Right atrium auricular region (tissue), 2 donors: ENCODE measurements at regions not wholly inside any gene's neighbourhood (a gene's known extent, or its start where the extent isn't known, plus 50 kb on each side); places are given as distances from the start of the nearest gene placed in this dataset.

ENCODE experiments used
- DNase-seq: peaks from one replicate; pipeline ENCODE4 v3.0.0-alpha.2; 2019; ENCODE audit warnings: low spot score
- H3K27ac ChIP-seq, 2 donors: fragments of 200-600 bp; sonication (generic); 1 replicate in 1 of 2; 2 replicates in 1 of 2; pipeline ENCODE4 v1.5.1; 2016 to 2019
- H3K27me3 ChIP-seq, 2 donors: fragments of 200-600 bp; sonication (generic); one replicate each; pipeline versions ENCODE4 v1.5.1 to v1.6.0; 2017 to 2019
- H3K36me3 ChIP-seq: fragments of 200-600 bp; sonication (generic); one replicate; pipeline ENCODE4 v1.5.1; 2016
- H3K4me1 ChIP-seq, 2 donors: fragments of 200-600 bp; sonication (generic); one replicate each; pipeline versions ENCODE4 v1.5.1 to v1.6.0; 2017 to 2019
- H3K4me3 ChIP-seq, 2 donors: fragments of 200-600 bp; sonication (generic); 1 replicate in 1 of 2; 2 replicates in 1 of 2; pipeline ENCODE4 v1.5.1; 2017 to 2019; ENCODE audit warnings: mild to moderate bottlenecking in 1 of 2, moderate library complexity in 1 of 2
- H3K9me3 ChIP-seq, 2 donors: fragments of 200-600 bp; sonication (generic); one replicate each; pipeline ENCODE4 v1.5.1; 2019
- TF ChIP-seq, protein P1 (sequence below), 2 donors: fragments of 200-600 bp; sonication (generic); IDR thresholded peaks; one replicate each; pipeline ENCODE4 v1.5.1; 2019; ENCODE audit warnings: antibody characterized with exemption in 2 of 2

DNA sequence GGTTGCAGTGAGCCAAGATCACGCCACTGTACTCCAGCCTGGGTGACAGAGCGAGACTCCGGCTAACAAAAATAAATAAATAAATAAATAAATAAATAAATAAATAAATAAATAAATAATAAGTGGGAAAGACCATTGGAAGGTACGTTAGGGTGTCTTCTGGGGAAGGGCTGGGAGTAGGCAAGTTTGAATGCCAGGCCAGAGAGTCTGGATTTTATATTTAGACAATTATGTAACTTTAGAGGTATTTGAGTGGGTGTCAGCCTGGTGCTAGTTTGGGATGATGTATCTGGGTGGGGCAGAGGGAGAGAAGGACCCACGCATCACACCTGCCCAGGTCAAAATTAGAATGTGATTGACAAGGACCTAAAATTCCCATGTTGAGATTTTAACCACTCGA lies 73.1 kb upstream of the PRNP start:
- H3K27ac ChIP-seq: peak overlapping the region; percentile 68 to 73

DNA sequence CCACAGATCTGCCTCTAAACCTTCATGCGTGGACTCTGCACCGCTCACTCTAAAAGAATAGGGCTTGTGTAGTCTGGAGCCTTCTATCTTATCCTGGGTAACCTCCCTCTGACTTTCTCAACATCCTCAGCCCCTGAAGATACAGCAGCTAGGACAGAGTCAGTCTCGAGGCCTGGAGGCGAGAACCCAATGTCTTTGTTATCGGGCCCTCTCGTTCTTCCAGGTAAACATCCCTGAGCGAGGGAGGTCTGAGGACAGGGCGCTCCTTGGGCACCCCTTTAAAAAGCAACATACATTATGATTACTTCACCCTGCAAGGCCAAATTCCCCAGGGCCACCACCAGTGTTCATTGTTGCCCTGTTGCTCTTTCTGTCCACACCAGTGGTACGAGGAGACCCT lies 75.4 kb upstream of the PRNP start:
- no peak for DNase-seq
- Histone ChIP-seq H3K9me3 (no peaks in the 10 kb centered on the region), H3K27me3 (no peaks in the 10 kb centered on the region), H3K4me3 (no peak overlapping the region), H3K36me3 (no peaks in the 10 kb centered on the region), H3K4me1 (peaks cover 0 to 11% of the 10 kb centered on the region in 2 donors), H3K27ac (no peak overlapping the region)
- TF ChIP-seq, protein P1, sequence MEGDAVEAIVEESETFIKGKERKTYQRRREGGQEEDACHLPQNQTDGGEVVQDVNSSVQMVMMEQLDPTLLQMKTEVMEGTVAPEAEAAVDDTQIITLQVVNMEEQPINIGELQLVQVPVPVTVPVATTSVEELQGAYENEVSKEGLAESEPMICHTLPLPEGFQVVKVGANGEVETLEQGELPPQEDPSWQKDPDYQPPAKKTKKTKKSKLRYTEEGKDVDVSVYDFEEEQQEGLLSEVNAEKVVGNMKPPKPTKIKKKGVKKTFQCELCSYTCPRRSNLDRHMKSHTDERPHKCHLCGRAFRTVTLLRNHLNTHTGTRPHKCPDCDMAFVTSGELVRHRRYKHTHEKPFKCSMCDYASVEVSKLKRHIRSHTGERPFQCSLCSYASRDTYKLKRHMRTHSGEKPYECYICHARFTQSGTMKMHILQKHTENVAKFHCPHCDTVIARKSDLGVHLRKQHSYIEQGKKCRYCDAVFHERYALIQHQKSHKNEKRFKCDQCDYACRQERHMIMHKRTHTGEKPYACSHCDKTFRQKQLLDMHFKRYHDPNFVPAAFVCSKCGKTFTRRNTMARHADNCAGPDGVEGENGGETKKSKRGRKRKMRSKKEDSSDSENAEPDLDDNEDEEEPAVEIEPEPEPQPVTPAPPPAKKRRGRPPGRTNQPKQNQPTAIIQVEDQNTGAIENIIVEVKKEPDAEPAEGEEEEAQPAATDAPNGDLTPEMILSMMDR (IDR thresholded peaks at IDR 0.05): no peak

More for the DNA sequence above, 73.1 kb upstream of the PRNP start:
- DNase-seq: no peak
- Histone ChIP-seq H3K4me1 (peaks cover 0 to 11% of the 10 kb centered on the region in 2 donors), H3K27me3 (no peaks in the 10 kb centered on the region), H3K36me3 (no peaks in the 10 kb centered on the region), H3K9me3 (no peaks in the 10 kb centered on the region), H3K4me3 (no peak overlapping the region)
- TF ChIP-seq, protein P1 (IDR thresholded peaks at IDR 0.05): no peak

DNA sequence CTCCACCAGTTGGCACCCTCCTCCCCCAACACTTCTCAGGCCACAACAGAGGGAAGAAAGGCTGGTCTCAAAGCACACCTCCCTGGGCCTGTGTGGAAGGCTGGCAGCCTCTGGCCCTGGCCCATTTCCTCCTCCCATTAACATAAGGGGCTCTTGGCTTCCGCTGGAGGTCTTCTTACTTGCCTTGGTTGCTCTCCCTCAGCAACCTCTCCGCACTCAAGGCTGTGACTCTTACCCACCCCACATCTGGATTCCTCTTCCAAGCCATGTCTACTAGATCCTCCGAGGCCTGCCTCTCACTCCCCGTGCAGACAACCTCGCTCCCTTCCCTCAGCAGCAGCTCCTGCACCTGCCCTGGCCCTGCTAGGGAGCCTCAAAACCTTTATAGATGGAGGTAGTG lies 76.7 kb upstream of the PRNP start:
- Histone ChIP-seq H3K27ac (no peak overlapping the region), H3K4me1 (peaks cover 0 to 11% of the 10 kb centered on the region in 2 donors), H3K36me3 (no peaks in the 10 kb centered on the region), H3K27me3 (no peaks in the 10 kb centered on the region), H3K9me3 (no peaks in the 10 kb centered on the region), H3K4me3 (no peak overlapping the region)
- no peak for DNase-seq
- TF ChIP-seq, protein P1 (IDR thresholded peaks at IDR 0.05): no peak

DNA sequence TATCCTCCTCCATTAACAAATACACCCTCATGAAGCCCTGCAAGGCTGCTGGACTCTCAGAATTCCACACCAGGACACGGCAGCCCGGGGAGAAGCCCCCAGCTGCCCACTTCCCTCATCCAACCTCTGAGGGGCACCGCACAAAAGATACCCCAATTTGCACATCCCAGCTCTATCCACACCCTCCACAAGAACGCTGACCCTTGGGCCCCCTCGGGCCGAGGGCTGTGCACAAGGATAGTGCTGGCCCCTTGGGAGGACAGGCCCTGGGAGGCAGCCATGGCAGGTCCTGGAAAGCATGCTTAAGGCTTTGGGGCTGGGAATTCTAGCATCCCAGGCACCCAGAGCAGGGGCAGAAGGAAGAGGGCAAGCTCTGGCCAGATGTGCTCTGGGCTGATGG lies 77.4 kb upstream of the PRNP start:
- TF ChIP-seq, protein P1 (IDR thresholded peaks at IDR 0.05): no peak
- no peak overlapping the region for H3K27ac ChIP-seq
- DNase-seq: no peak
- no peaks in the 10 kb centered on the region for H3K36me3 ChIP-seq
- H3K4me1 ChIP-seq: peaks cover 0 to 8% of the 10 kb centered on the region in 2 donors
- H3K9me3 ChIP-seq: no peaks in the 10 kb centered on the region
- no peaks in the 10 kb centered on the region for H3K27me3 ChIP-seq
- no peak overlapping the region for H3K4me3 ChIP-seq

DNA sequence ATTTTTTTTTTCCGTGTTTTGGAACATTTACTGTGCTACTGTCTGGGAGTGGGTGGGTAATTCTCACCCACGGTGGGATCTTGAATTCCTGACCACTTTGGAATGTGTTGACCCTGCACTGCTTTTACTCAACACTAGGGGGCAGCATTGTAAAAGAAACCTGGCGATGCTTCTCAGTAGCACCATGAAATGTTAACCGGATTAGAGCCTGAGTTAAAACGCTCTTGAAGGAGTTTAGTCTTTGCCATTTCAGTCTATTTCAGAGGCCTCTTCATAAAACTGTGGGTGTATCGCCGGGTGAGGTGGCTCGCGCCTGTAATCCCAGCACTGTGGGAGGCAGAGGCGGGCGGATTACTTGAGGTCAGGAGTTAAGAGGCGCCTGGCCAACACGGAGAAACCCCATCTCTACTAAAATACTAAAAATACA lies 79.0 kb upstream of the PRNP start:
- TF ChIP-seq, protein P1 (IDR thresholded peaks at IDR 0.05): peak; percentile 93 to 95
- no peak overlapping the region for H3K4me3 ChIP-seq
- no peaks in the 10 kb centered on the region for H3K4me1 ChIP-seq
- no peaks in the 10 kb centered on the region for H3K9me3 ChIP-seq
- no peaks in the 10 kb centered on the region for H3K36me3 ChIP-seq
- H3K27ac ChIP-seq: no peak overlapping the region
- peak; percentile 72 for DNase-seq
- H3K27me3 ChIP-seq: no peaks in the 10 kb centered on the region

DNA sequence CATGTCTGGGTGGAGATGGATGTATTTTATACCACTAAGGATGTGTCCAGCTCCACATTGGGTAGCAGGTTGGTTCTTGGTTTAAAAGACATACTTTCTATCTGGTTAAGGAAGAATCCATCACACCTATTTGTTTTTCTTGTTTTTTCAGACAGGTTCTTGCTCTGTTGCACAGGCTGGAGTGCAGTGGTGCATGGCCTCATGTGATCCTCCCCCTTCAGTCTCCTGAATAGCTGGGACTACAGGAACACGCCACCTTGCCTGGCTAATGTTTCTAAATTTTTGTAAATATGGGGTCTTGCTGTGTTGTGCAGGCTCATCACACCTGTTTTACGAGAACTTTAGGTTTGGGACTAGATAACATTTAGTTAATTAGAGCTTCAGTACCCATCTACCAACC lies 80.2 kb upstream of the PRNP start:
- TF ChIP-seq, protein P1 (IDR thresholded peaks at IDR 0.05): no peak
- no peaks in the 10 kb centered on the region for H3K9me3 ChIP-seq
- H3K4me3 ChIP-seq: no peak overlapping the region
- no peak overlapping the region for H3K27ac ChIP-seq
- no peaks in the 10 kb centered on the region for H3K4me1 ChIP-seq
- H3K27me3 ChIP-seq: no peaks in the 10 kb centered on the region
- no peaks in the 10 kb centered on the region for H3K36me3 ChIP-seq
- no peak for DNase-seq
